Astrocyte (in vitro differentiated cells and primary cell): ENCODE measurements at regions not wholly inside any gene's neighbourhood (a gene's known extent, or its start where the extent isn't known, plus 50 kb on each side); places are given as distances from the start of the nearest gene placed in this dataset.

ENCODE experiments used
- CTCF ChIP-seq: IDR thresholded peaks from 2 replicates; pipeline ENCODE4 v1.5.1; 2011; ENCODE audit warnings: low read depth, mild to moderate bottlenecking, inconsistent platforms, low read length, moderate library complexity; ENCODE audit not compliant: insufficient read depth
- EZH2 ChIP-seq: IDR thresholded peaks from 2 replicates; pipeline ENCODE4 v1.6.1; 2012; ENCODE audit warnings: mild to moderate bottlenecking, low read length, inconsistent platforms; ENCODE audit not compliant: insufficient read depth

- no peak for TF ChIP-seq CTCF
- no peak for TF ChIP-seq EZH2
Measured at GRCh38 chr13:80814541-80814940, 473.6 kb upstream of the SPRY2 start.
